Mesenchymal stem cell (in vitro differentiated cells and primary cell): ENCODE measurements at regions not wholly inside any gene's neighbourhood (a gene's known extent, or its start where the extent isn't known, plus 50 kb on each side); places are given as distances from the start of the nearest gene placed in this dataset.

Source experiments
- DNase-seq: peaks from one replicate; pipeline ENCODE4 v3.0.0-alpha.2; 2013
- H2AFZ ChIP-seq: one replicate; pipeline ENCODE4 v1.6.1; 2013; ENCODE audit warnings: low read depth, mild to moderate bottlenecking, control low read depth, inconsistent platforms, low read length, moderate library complexity
- H2AK5ac ChIP-seq: 2 replicates; pipeline ENCODE4 v1.6.1; 2013; ENCODE audit warnings: low read length, moderate library complexity, mild to moderate bottlenecking, inconsistent platforms; ENCODE audit not compliant: severe bottlenecking
- H2BK120ac ChIP-seq: one replicate; pipeline ENCODE4 v1.6.1; 2013; ENCODE audit warnings: low read depth, mild to moderate bottlenecking, inconsistent platforms, low read length, moderate library complexity
- H2BK12ac ChIP-seq, 2 experiments: one replicate each; pipeline ENCODE4 v1.6.1; 2013; ENCODE audit warnings: inconsistent platforms in 2 of 2, low read length in 2 of 2, mild to moderate bottlenecking in 2 of 2, moderate library complexity in 2 of 2, control low read depth in 1 of 2
- H2BK15ac ChIP-seq: one replicate; pipeline ENCODE4 v1.6.1; 2013; ENCODE audit warnings: mild to moderate bottlenecking, low read depth, inconsistent platforms; ENCODE audit not compliant: poor library complexity, severe bottlenecking
- H2BK5ac ChIP-seq: 2 replicates; pipeline ENCODE4 v1.6.1; 2013; ENCODE audit warnings: low read depth, mild to moderate bottlenecking, low read length, control low read depth, inconsistent platforms; ENCODE audit not compliant: poor library complexity, severe bottlenecking
- H3K14ac ChIP-seq, 2 experiments: one replicate each; pipeline ENCODE4 v1.6.1; 2013; ENCODE audit warnings: inconsistent platforms in 2 of 2, low read length in 2 of 2, control low read depth in 1 of 2, mild to moderate bottlenecking in 1 of 2, moderate library complexity in 1 of 2
- H3K18ac ChIP-seq, 2 experiments: one replicate each; pipeline ENCODE4 v1.6.1; 2013; ENCODE audit warnings: inconsistent platforms in 2 of 2, low read length in 2 of 2, control low read depth in 1 of 2, low read depth in 1 of 2, mild to moderate bottlenecking in 1 of 2
- H3K23ac ChIP-seq, 2 experiments: one replicate each; pipeline ENCODE4 v1.6.1; 2013; ENCODE audit warnings: inconsistent platforms in 2 of 2, low read length in 2 of 2, mild to moderate bottlenecking in 2 of 2, moderate library complexity in 2 of 2, control low read depth in 1 of 2
- H3K27ac ChIP-seq: 2 replicates; pipeline ENCODE4 v1.5.1; 2013; ENCODE audit warnings: mild to moderate bottlenecking, moderate library complexity, low read length, control low read depth, inconsistent platforms; ENCODE audit not compliant: poor library complexity, severe bottlenecking
- H3K27me3 ChIP-seq, 2 experiments: 2 replicates each; pipeline versions ENCODE4 v1.6.1 to v1.7.0; 2013; ENCODE audit warnings: low read length in 2 of 2, mild to moderate bottlenecking in 2 of 2, moderate library complexity in 2 of 2, control low read depth in 1 of 2, inconsistent platforms in 1 of 2; ENCODE audit not compliant: control insufficient read depth in 1 of 2, insufficient read depth in 1 of 2
- H3K36me3 ChIP-seq, 2 experiments: 2 replicates each; pipeline versions ENCODE4 v1.6.1 to v1.7.0; 2013; ENCODE audit warnings: low read length in 2 of 2, control low read depth in 1 of 2, inconsistent platforms in 1 of 2, low read depth in 1 of 2, mild to moderate bottlenecking in 1 of 2; ENCODE audit not compliant: insufficient read depth in 2 of 2, control insufficient read depth in 1 of 2
- H3K4ac ChIP-seq, 2 experiments: one replicate each; pipeline ENCODE4 v1.6.1; 2013; ENCODE audit warnings: inconsistent platforms in 2 of 2, low read length in 2 of 2, mild to moderate bottlenecking in 2 of 2, moderate library complexity in 2 of 2, control low read depth in 1 of 2, low read depth in 1 of 2
- H3K4me1 ChIP-seq: 2 replicates; pipeline ENCODE4 v1.6.1; 2013; ENCODE audit warnings: low read depth, low read length, control low read depth; ENCODE audit not compliant: control insufficient read depth, insufficient read depth
- H3K4me2 ChIP-seq: 2 replicates; pipeline ENCODE4 v1.6.1; 2013; ENCODE audit warnings: low read length, mild to moderate bottlenecking, inconsistent platforms; ENCODE audit not compliant: poor library complexity, severe bottlenecking
- H3K4me3 ChIP-seq, 2 experiments: 2 replicates each; pipeline versions ENCODE4 v1.5.1 to v1.7.0; 2013; ENCODE audit warnings: low read length in 2 of 2, mild to moderate bottlenecking in 2 of 2, control low read depth in 1 of 2, low read depth in 1 of 2; ENCODE audit not compliant: insufficient read depth in 1 of 2
- H3K79me1 ChIP-seq: replicated peaks from 2 replicates; pipeline ENCODE4 v1.6.1; 2013; ENCODE audit warnings: mild to moderate bottlenecking, control low read depth, low read length, inconsistent platforms; ENCODE audit not compliant: poor library complexity, severe bottlenecking
- H3K9ac ChIP-seq: 2 replicates; pipeline ENCODE4 v1.7.0; 2013; ENCODE audit warnings: mild to moderate bottlenecking, low read length, moderate library complexity
- H3K9me3 ChIP-seq: 2 replicates; pipeline ENCODE4 v1.7.0; 2013; ENCODE audit warnings: mild to moderate bottlenecking, low read length; ENCODE audit not compliant: control insufficient read depth
- H4K8ac ChIP-seq: one replicate; pipeline ENCODE4 v1.6.1; 2013; ENCODE audit warnings: inconsistent platforms, mild to moderate bottlenecking, low read length, moderate library complexity
- H4K91ac ChIP-seq: one replicate; pipeline ENCODE4 v1.6.1; 2013; ENCODE audit warnings: mild to moderate bottlenecking, low read length, inconsistent platforms
- WGBS: methylation state at CpG from one replicate; pipeline ENCODE4 v1.1.7; 2013; ENCODE audit warnings: mixed read lengths; 5-methylcytosine and 5-hydroxymethylcytosine counted together

GRCh38 chr5:51996356-51996861 lies 613.2 kb downstream of the ISL1 start:
- H3K14ac ChIP-seq, result no peak overlapping the region
- no peaks in the 10 kb centered on the region for H3K36me3 ChIP-seq
- no peak overlapping the region for H3K18ac ChIP-seq
- no peak overlapping the region for H3K9ac ChIP-seq
- H4K91ac ChIP-seq, result no peak overlapping the region
- no peaks in the 10 kb centered on the region for H3K9me3 ChIP-seq
- no peak overlapping the region for H2BK120ac ChIP-seq
- whole genome bisulfite sequencing, result 90% methylated on average over 1 of the region's 1 CpG
- H2BK12ac ChIP-seq, result no peak overlapping the region
- H3K79me1 ChIP-seq, result no peaks in the 10 kb centered on the region
- H3K4me2 ChIP-seq, result no peak overlapping the region
- no peak overlapping the region for H3K4me3 ChIP-seq
- no peak overlapping the region for H4K8ac ChIP-seq
- no peak overlapping the region for H3K27ac ChIP-seq
- no peaks in the 10 kb centered on the region for H3K4me1 ChIP-seq
- H2BK5ac ChIP-seq, result no peak overlapping the region
- no peak for DNase-seq
- no peak overlapping the region for H2BK15ac ChIP-seq
- H3K27me3 ChIP-seq, result no peaks in the 10 kb centered on the region
- H3K4ac ChIP-seq, result no peak overlapping the region
- no peak overlapping the region for H2AK5ac ChIP-seq
- H3K23ac ChIP-seq, result no peak overlapping the region
- no peak overlapping the region for H2AFZ ChIP-seq

- H3K9ac ChIP-seq, result no peak overlapping the region
- no peaks in the 10 kb centered on the region for H3K27me3 ChIP-seq
- H2AK5ac ChIP-seq, result no peak overlapping the region
These were observed 614.3 kb downstream of the ISL1 start for GRCh38 chr5:51997500-51997899.

GRCh38 chr5:51997949-51998348 lies 614.7 kb downstream of the ISL1 start:
- 94% methylated on average over 1 of the region's 2 CpGs for WGBS
- no peak overlapping the region for H2BK120ac ChIP-seq

More at GRCh38 chr5:51997500-51997899, 614.3 kb downstream of the ISL1 start:
- Histone ChIP-seq H3K9me3 (no peaks in the 10 kb centered on the region), H3K27ac (no peak overlapping the region), H3K18ac (no peak overlapping the region), H3K4me1 (no peaks in the 10 kb centered on the region), H4K8ac (no peak overlapping the region), H2BK120ac (no peak overlapping the region), H3K4me2 (no peak overlapping the region), H3K4me3 (no peak overlapping the region), H4K91ac (no peak overlapping the region), H3K79me1 (no peaks in the 10 kb centered on the region), H3K23ac (no peak overlapping the region), H2AFZ (no peak overlapping the region), H3K36me3 (no peaks in the 10 kb centered on the region), H2BK15ac (no peak overlapping the region), H2BK5ac (no peak overlapping the region), H3K4ac (no peak overlapping the region), H2BK12ac (no peak overlapping the region), H3K14ac (no peak overlapping the region)
- no peak for DNase-seq

GRCh38 chr5:52007230-52007858 lies 624.1 kb downstream of the ISL1 start:
- 22% methylated on average over 1 of the region's 5 CpGs for WGBS

More at GRCh38 chr5:51997949-51998348, 614.7 kb downstream of the ISL1 start:
- Histone ChIP-seq H3K4ac (no peak overlapping the region), H4K91ac (no peak overlapping the region), H3K4me3 (no peak overlapping the region), H3K4me1 (no peaks in the 10 kb centered on the region), H3K18ac (no peak overlapping the region), H3K27ac (no peak overlapping the region), H3K27me3 (no peaks in the 10 kb centered on the region), H3K9me3 (no peaks in the 10 kb centered on the region), H3K9ac (no peak overlapping the region), H2AFZ (no peak overlapping the region), H3K4me2 (no peak overlapping the region), H3K23ac (no peak overlapping the region), H2BK12ac (no peak overlapping the region), H2AK5ac (no peak overlapping the region), H3K79me1 (no peaks in the 10 kb centered on the region), H2BK15ac (no peak overlapping the region), H4K8ac (no peak overlapping the region), H2BK5ac (no peak overlapping the region), H3K36me3 (no peaks in the 10 kb centered on the region), H3K14ac (no peak overlapping the region)
- no peak for DNase-seq

More at GRCh38 chr5:52007230-52007858, 624.1 kb downstream of the ISL1 start:
- H4K91ac ChIP-seq, result no peak overlapping the region
- no peak overlapping the region for H2BK15ac ChIP-seq
- H2AK5ac ChIP-seq, result no peak overlapping the region
- no peak overlapping the region for H2BK120ac ChIP-seq
- no peaks in the 10 kb centered on the region for H3K36me3 ChIP-seq
- H3K9me3 ChIP-seq, result no peaks in the 10 kb centered on the region
- no peak overlapping the region for H2BK12ac ChIP-seq
- no peak overlapping the region for H3K4me3 ChIP-seq
- H3K18ac ChIP-seq, result no peak overlapping the region
- H3K4me1 ChIP-seq, result no peaks in the 10 kb centered on the region
- no peaks in the 10 kb centered on the region for H3K27me3 ChIP-seq
- no peak overlapping the region for H3K27ac ChIP-seq
- H3K14ac ChIP-seq, result no peak overlapping the region
- H4K8ac ChIP-seq, result no peak overlapping the region
- no peak overlapping the region for H3K9ac ChIP-seq
- H3K23ac ChIP-seq, result no peak overlapping the region
- no peak overlapping the region for H3K4me2 ChIP-seq
- no peaks in the 10 kb centered on the region for H3K79me1 ChIP-seq
- no peak overlapping the region for H2BK5ac ChIP-seq
- DNase-seq, result peak; percentile 60
- no peak overlapping the region for H2AFZ ChIP-seq
- no peak overlapping the region for H3K4ac ChIP-seq
